Panc1 (cell line): ENCODE measurements at regions not wholly inside any gene's neighbourhood (a gene's known extent, or its start where the extent isn't known, plus 50 kb on each side); places are given as distances from the start of the nearest gene placed in this dataset.

Experiments used
- CTCF ChIP-seq: fragments of 450-650 bp; IDR thresholded peaks from 2 replicates; pipeline ENCODE4 v1.5.1; 2017; ENCODE audit warnings: mild to moderate bottlenecking
- POLR2AphosphoS5 ChIP-seq: IDR thresholded peaks from 2 replicates; pipeline ENCODE4 v1.6.1; 2012; ENCODE audit warnings: mild to moderate bottlenecking, low read depth, low read length, moderate library complexity
- REST ChIP-seq, 2 experiments: IDR thresholded peaks; 2 replicates each; pipeline ENCODE4 v1.6.1; 2011 to 2012; ENCODE audit warnings: low read depth in 2 of 2, control low read depth in 1 of 2, low read length in 1 of 2, mild to moderate bottlenecking in 1 of 2, moderate library complexity in 1 of 2; ENCODE audit not compliant: insufficient read depth in 1 of 2
- SIN3A ChIP-seq: IDR thresholded peaks from 2 replicates; pipeline ENCODE4 v1.6.1; 2012; ENCODE audit warnings: low read depth, mild to moderate bottlenecking, low read length, moderate library complexity, borderline replicate concordance; ENCODE audit not compliant: insufficient read depth
- TCF7L2 ChIP-seq: IDR thresholded peaks from 2 replicates; pipeline ENCODE4 v1.6.1; 2011; ENCODE audit warnings: mild to moderate bottlenecking, low read depth, low read length, inconsistent platforms

GRCh38 chr4:156177941-156178340 is 224.3 kb upstream of the CTSO start:
- TF ChIP-seq CTCF = no peak
- no peak for TF ChIP-seq POLR2AphosphoS5
- TF ChIP-seq REST (IDR thresholded peaks at IDR 0.05; ENCODE audit: insufficient read depth in 1 of 2, low read depth in 2 of 2, low read length in 1 of 2) = no peak
- TF ChIP-seq TCF7L2 = no peak
- TF ChIP-seq SIN3A = no peak
